ENCODE measurements at regions not wholly inside any gene's neighbourhood (a gene's known extent, or its start where the extent isn't known, plus 50 kb on each side); places are given as distances from the start of the nearest gene placed in this dataset.

- Histone ChIP-seq H3K4me1 (ENCODE audit: insufficient read depth, low read length, poor library complexity, severe bottlenecking) (peaks cover 4% of the 10 kb centered on the region), H3K27me3 (replicated peaks; ENCODE audit: insufficient read depth, low read depth, low read length, poor library complexity) (no peaks in the 10 kb centered on the region), H3K9me3 (ENCODE audit: low read depth, low read length, poor library complexity, severe bottlenecking) (no peaks in the 10 kb centered on the region), H3K36me3 (ENCODE audit: insufficient read depth, low read length, poor library complexity, severe bottlenecking) (no peaks in the 10 kb centered on the region), H3K27ac (ENCODE audit: low read depth, low read length, poor library complexity, severe bottlenecking) (no peak overlapping the region), H3K4me3 (ENCODE audit: low read depth, low read length, poor library complexity, severe bottlenecking) (no peak overlapping the region)
- TF ChIP-seq, protein P1, sequence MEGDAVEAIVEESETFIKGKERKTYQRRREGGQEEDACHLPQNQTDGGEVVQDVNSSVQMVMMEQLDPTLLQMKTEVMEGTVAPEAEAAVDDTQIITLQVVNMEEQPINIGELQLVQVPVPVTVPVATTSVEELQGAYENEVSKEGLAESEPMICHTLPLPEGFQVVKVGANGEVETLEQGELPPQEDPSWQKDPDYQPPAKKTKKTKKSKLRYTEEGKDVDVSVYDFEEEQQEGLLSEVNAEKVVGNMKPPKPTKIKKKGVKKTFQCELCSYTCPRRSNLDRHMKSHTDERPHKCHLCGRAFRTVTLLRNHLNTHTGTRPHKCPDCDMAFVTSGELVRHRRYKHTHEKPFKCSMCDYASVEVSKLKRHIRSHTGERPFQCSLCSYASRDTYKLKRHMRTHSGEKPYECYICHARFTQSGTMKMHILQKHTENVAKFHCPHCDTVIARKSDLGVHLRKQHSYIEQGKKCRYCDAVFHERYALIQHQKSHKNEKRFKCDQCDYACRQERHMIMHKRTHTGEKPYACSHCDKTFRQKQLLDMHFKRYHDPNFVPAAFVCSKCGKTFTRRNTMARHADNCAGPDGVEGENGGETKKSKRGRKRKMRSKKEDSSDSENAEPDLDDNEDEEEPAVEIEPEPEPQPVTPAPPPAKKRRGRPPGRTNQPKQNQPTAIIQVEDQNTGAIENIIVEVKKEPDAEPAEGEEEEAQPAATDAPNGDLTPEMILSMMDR (conservative IDR thresholded peaks at IDR 0.05; ENCODE audit: low read depth, low read length), result no peak
- TF ChIP-seq EZH2 (IDR thresholded peaks at IDR 0.05; ENCODE audit: borderline replicate concordance, low read depth, low read length, poor library complexity, severe bottlenecking), result no peak
- intact Hi-C loops (cut with micrococcal nuclease; ENCODE audit: unreplicated experiment), result no loop called here
- no TSS peak for BruUV-seq (replicated peaks)
- ChIA-PET CTCF (no interaction called here), POLR2A (ENCODE audit: low non-redundant PET) (no interaction called here)
- no peak for DNase-seq (ENCODE audit: low spot score)
These were observed 92.3 kb upstream of the PKDCC start for GRCh38 chr2:41955316-41956043.

- Histone ChIP-seq H3K9me3 (ENCODE audit: low read depth, low read length, poor library complexity, severe bottlenecking) (no peaks in the 10 kb centered on the region), H3K4me1 (ENCODE audit: insufficient read depth, low read length, poor library complexity, severe bottlenecking) (peaks cover 4% of the 10 kb centered on the region), H3K36me3 (ENCODE audit: insufficient read depth, low read length, poor library complexity, severe bottlenecking) (no peaks in the 10 kb centered on the region), H3K27me3 (replicated peaks; ENCODE audit: insufficient read depth, low read depth, low read length, poor library complexity) (no peaks in the 10 kb centered on the region), H3K27ac (ENCODE audit: low read depth, low read length, poor library complexity, severe bottlenecking) (no peak overlapping the region), H3K4me3 (ENCODE audit: low read depth, low read length, poor library complexity, severe bottlenecking) (no peak overlapping the region)
- ChIA-PET CTCF (no interaction called here), POLR2A (ENCODE audit: low non-redundant PET) (no interaction called here)
- intact Hi-C loops (cut with micrococcal nuclease; ENCODE audit: unreplicated experiment), result no loop called here
- DNase-seq (ENCODE audit: low spot score), result no peak
- no TSS peak for BruUV-seq (replicated peaks)
- TF ChIP-seq, protein P1 (conservative IDR thresholded peaks at IDR 0.05; ENCODE audit: low read depth, low read length), result no peak
- TF ChIP-seq EZH2 (IDR thresholded peaks at IDR 0.05; ENCODE audit: borderline replicate concordance, low read depth, low read length, poor library complexity, severe bottlenecking), result no peak
These were observed 90.4 kb upstream of the PKDCC start for GRCh38 chr2:41957431-41957830.

- Histone ChIP-seq H3K9me3 (ENCODE audit: low read depth, low read length, poor library complexity, severe bottlenecking) (no peaks in the 10 kb centered on the region), H3K4me1 (ENCODE audit: insufficient read depth, low read length, poor library complexity, severe bottlenecking) (peaks cover 9% of the 10 kb centered on the region), H3K27me3 (replicated peaks; ENCODE audit: insufficient read depth, low read depth, low read length, poor library complexity) (no peaks in the 10 kb centered on the region), H3K36me3 (ENCODE audit: insufficient read depth, low read length, poor library complexity, severe bottlenecking) (no peaks in the 10 kb centered on the region), H3K4me3 (ENCODE audit: low read depth, low read length, poor library complexity, severe bottlenecking) (no peak overlapping the region), H3K27ac (ENCODE audit: low read depth, low read length, poor library complexity, severe bottlenecking) (no peak overlapping the region)
- intact Hi-C loops (cut with micrococcal nuclease; ENCODE audit: unreplicated experiment), result no loop called here
- DNase-seq (ENCODE audit: low spot score), result no peak
- BruUV-seq (replicated peaks), result no TSS peak
- TF ChIP-seq, protein P1 (conservative IDR thresholded peaks at IDR 0.05; ENCODE audit: low read depth, low read length), result no peak
- ChIA-PET POLR2A (ENCODE audit: low non-redundant PET) (no interaction called here), CTCF (no interaction called here)
These were observed 89.6 kb upstream of the PKDCC start for GRCh38 chr2:41958251-41958650.

Measured in A673 (cell line).